ENCODE measurements at regions not wholly inside any gene's neighbourhood (a gene's known extent, or its start where the extent isn't known, plus 50 kb on each side); places are given as distances from the start of the nearest gene placed in this dataset.

GRCh38 chr21:31396399-31396798 is 52.3 kb upstream of the TIAM1 start:
- H3K27me3 ChIP-seq (ENCODE audit: low read length) = no peaks in the 10 kb centered on the region
- DNase-seq = no peak
- H3K79me2 ChIP-seq (ENCODE audit: low read length) = no peaks in the 10 kb centered on the region
- no peaks in the 10 kb centered on the region for H3K9me3 ChIP-seq (ENCODE audit: low read length)
- H3K27ac ChIP-seq (ENCODE audit: low read length) = no peak overlapping the region
- no peaks in the 10 kb centered on the region for H3K4me1 ChIP-seq (ENCODE audit: low read length)
- H3K4me2 ChIP-seq (ENCODE audit: low read depth, low read length, poor library complexity, severe bottlenecking) = no peak overlapping the region
- H3K4me3 ChIP-seq (ENCODE audit: low read length) = no peak overlapping the region
- no peak overlapping the region for H3K9ac ChIP-seq (ENCODE audit: low read length)
- H2AFZ ChIP-seq (ENCODE audit: low read length) = no peak overlapping the region
- H4K20me1 ChIP-seq (ENCODE audit: insufficient read depth, low read depth, low read length) = 0 out of 2 replicates have a peak, but pooled peaks cover 6% of the 10 kb centered on the region
- H3K9me2 ChIP-seq (replicated peaks; ENCODE audit: insufficient read depth, low read length) = no peaks in the 10 kb centered on the region
- no peaks in the 10 kb centered on the region for H3K36me3 ChIP-seq (ENCODE audit: insufficient read depth, low read length)

GRCh38 chr21:31395791-31396190 is 51.7 kb upstream of the TIAM1 start:
- Histone ChIP-seq H3K4me2 (ENCODE audit: low read depth, low read length, poor library complexity, severe bottlenecking) (no peak overlapping the region), H3K27ac (ENCODE audit: low read length) (no peak overlapping the region)

GRCh38 chr21:31395268-31395667 is 51.2 kb upstream of the TIAM1 start:
- Histone ChIP-seq H3K9me2 (replicated peaks; ENCODE audit: insufficient read depth, low read length) (no peaks in the 10 kb centered on the region), H3K4me3 (ENCODE audit: low read length) (no peak overlapping the region)

More at GRCh38 chr21:31395791-31396190, 51.7 kb upstream of the TIAM1 start:
- H3K27me3 ChIP-seq (ENCODE audit: low read length) = no peaks in the 10 kb centered on the region
- no peak overlapping the region for H3K4me3 ChIP-seq (ENCODE audit: low read length)
- no peak for DNase-seq
- H3K9ac ChIP-seq (ENCODE audit: low read length) = no peak overlapping the region
- no peaks in the 10 kb centered on the region for H3K9me3 ChIP-seq (ENCODE audit: low read length)
- H3K4me1 ChIP-seq (ENCODE audit: low read length) = no peaks in the 10 kb centered on the region
- H4K20me1 ChIP-seq (ENCODE audit: insufficient read depth, low read depth, low read length) = 0 out of 2 replicates have a peak, but pooled peaks cover 6% of the 10 kb centered on the region
- no peaks in the 10 kb centered on the region for H3K9me2 ChIP-seq (replicated peaks; ENCODE audit: insufficient read depth, low read length)
- no peaks in the 10 kb centered on the region for H3K36me3 ChIP-seq (ENCODE audit: insufficient read depth, low read length)
- no peaks in the 10 kb centered on the region for H3K79me2 ChIP-seq (ENCODE audit: low read length)
- no peak overlapping the region for H2AFZ ChIP-seq (ENCODE audit: low read length)

GRCh38 chr21:31394309-31394708 is 50.2 kb upstream of the TIAM1 start:
- Histone ChIP-seq H2AFZ (ENCODE audit: low read length) (no peak overlapping the region), H3K36me3 (ENCODE audit: insufficient read depth, low read length) (no peaks in the 10 kb centered on the region), H3K4me3 (ENCODE audit: low read length) (no peak overlapping the region), H3K79me2 (ENCODE audit: low read length) (no peaks in the 10 kb centered on the region), H3K4me1 (ENCODE audit: low read length) (no peaks in the 10 kb centered on the region), H3K9me3 (ENCODE audit: low read length) (no peaks in the 10 kb centered on the region), H3K9me2 (replicated peaks; ENCODE audit: insufficient read depth, low read length) (no peaks in the 10 kb centered on the region), H3K27me3 (ENCODE audit: low read length) (no peaks in the 10 kb centered on the region), H3K27ac (ENCODE audit: low read length) (no peak overlapping the region), H4K20me1 (ENCODE audit: insufficient read depth, low read depth, low read length) (0 out of 2 replicates have a peak, but pooled peaks cover 6% of the 10 kb centered on the region), H3K4me2 (ENCODE audit: low read depth, low read length, poor library complexity, severe bottlenecking) (no peak overlapping the region), H3K9ac (ENCODE audit: low read length) (no peak overlapping the region)
- no peak for DNase-seq

More at GRCh38 chr21:31395268-31395667, 51.2 kb upstream of the TIAM1 start:
- H3K9me3 ChIP-seq (ENCODE audit: low read length) = no peaks in the 10 kb centered on the region
- no peak overlapping the region for H3K9ac ChIP-seq (ENCODE audit: low read length)
- no peaks in the 10 kb centered on the region for H3K36me3 ChIP-seq (ENCODE audit: insufficient read depth, low read length)
- DNase-seq = no peak
- no peak overlapping the region for H2AFZ ChIP-seq (ENCODE audit: low read length)
- H3K27me3 ChIP-seq (ENCODE audit: low read length) = no peaks in the 10 kb centered on the region
- no peaks in the 10 kb centered on the region for H3K79me2 ChIP-seq (ENCODE audit: low read length)
- 0 out of 2 replicates have a peak, but pooled peaks cover 6% of the 10 kb centered on the region for H4K20me1 ChIP-seq (ENCODE audit: insufficient read depth, low read depth, low read length)
- H3K27ac ChIP-seq (ENCODE audit: low read length) = no peak overlapping the region
- H3K4me2 ChIP-seq (ENCODE audit: low read depth, low read length, poor library complexity, severe bottlenecking) = no peak overlapping the region
- H3K4me1 ChIP-seq (ENCODE audit: low read length) = no peaks in the 10 kb centered on the region
